ENCODE measurements at regions not wholly inside any gene's neighbourhood (a gene's known extent, or its start where the extent isn't known, plus 50 kb on each side); places are given as distances from the start of the nearest gene placed in this dataset.

GRCh38 chr2:57886161-57886786 is 160.3 kb upstream of the VRK2 start:
- TF ChIP-seq SIN3A (IDR thresholded peaks at IDR 0.05; ENCODE audit: borderline replicate concordance, insufficient read depth, low read depth, low read length): no peak
- TF ChIP-seq CTCF (IDR thresholded peaks at IDR 0.05): no peak
- TF ChIP-seq REST (IDR thresholded peaks at IDR 0.05; ENCODE audit: insufficient read depth in 1 of 2, low read depth in 2 of 2, low read length in 1 of 2): no peak
- TF ChIP-seq POLR2AphosphoS5 (IDR thresholded peaks at IDR 0.05; ENCODE audit: low read depth, low read length): no peak
- no peak for TF ChIP-seq TCF7L2 (IDR thresholded peaks at IDR 0.05; ENCODE audit: low read depth, low read length)
- DNase-seq (ENCODE audit: low read depth, low spot score) (no peak), ATAC-seq (no peak)
- ChIA-PET POLR2A (no interaction called here), CTCF (no interaction called here)
- no TSS peak for BruUV-seq (replicated peaks)
- intact Hi-C loops (cut with micrococcal nuclease; ENCODE audit: unreplicated experiment): no loop called here
- in situ Hi-C loops (cut with HindIII; ENCODE audit: low pct_unique_long_range_greater_than_20kb, low sequenced_read_pairs): no loop called here
- Histone ChIP-seq H3K4me3 (ENCODE audit: low read depth in 2 of 2, low read length in 2 of 2) (no peak overlapping the region), H3K27ac (ENCODE audit: low read length) (no peak overlapping the region), H3K4me1 (ENCODE audit: control insufficient read depth, insufficient read depth, low read length) (peaks cover 13% of the 10 kb centered on the region), H3K9me3 (ENCODE audit: control insufficient read depth, insufficient read depth, low read depth, low read length) (no peaks in the 10 kb centered on the region), H3K27me3 (ENCODE audit: control insufficient read depth, insufficient read depth, low read length) (no peaks in the 10 kb centered on the region), H3K36me3 (ENCODE audit: control insufficient read depth, insufficient read depth, low read length) (no peaks in the 10 kb centered on the region)

- no TSS peak for BruUV-seq (replicated peaks)
- TF ChIP-seq REST (IDR thresholded peaks at IDR 0.05; ENCODE audit: insufficient read depth in 1 of 2, low read depth in 2 of 2, low read length in 1 of 2) (no peak), TCF7L2 (IDR thresholded peaks at IDR 0.05; ENCODE audit: low read depth, low read length) (no peak), CTCF (IDR thresholded peaks at IDR 0.05) (no peak), SIN3A (IDR thresholded peaks at IDR 0.05; ENCODE audit: borderline replicate concordance, insufficient read depth, low read depth, low read length) (no peak), POLR2AphosphoS5 (IDR thresholded peaks at IDR 0.05; ENCODE audit: low read depth, low read length) (no peak)
- in situ Hi-C loops (cut with HindIII; ENCODE audit: low pct_unique_long_range_greater_than_20kb, low sequenced_read_pairs) (no loop called here), intact Hi-C loops (cut with micrococcal nuclease; ENCODE audit: unreplicated experiment) (no loop called here)
- no peak overlapping the region for H3K27ac ChIP-seq (ENCODE audit: low read length)
- no peaks in the 10 kb centered on the region for H3K36me3 ChIP-seq (ENCODE audit: control insufficient read depth, insufficient read depth, low read length)
- ChIA-PET POLR2A (interaction anchor here (0.6 kb wide), 1 partner anchor 111 kb away, joined by 4 read pairs; no protein-coding TSS in a partner anchor), CTCF (no interaction called here)
- DNase-seq (ENCODE audit: low read depth, low spot score) (no peak), ATAC-seq (no peak)
- H3K4me3 ChIP-seq (ENCODE audit: low read depth in 2 of 2, low read length in 2 of 2): no peak overlapping the region
- no peaks in the 10 kb centered on the region for H3K9me3 ChIP-seq (ENCODE audit: control insufficient read depth, insufficient read depth, low read depth, low read length)
- H3K27me3 ChIP-seq (ENCODE audit: control insufficient read depth, insufficient read depth, low read length): no peaks in the 10 kb centered on the region
- H3K4me1 ChIP-seq (ENCODE audit: control insufficient read depth, insufficient read depth, low read length): no peaks in the 10 kb centered on the region
These were observed 158.1 kb upstream of the VRK2 start for GRCh38 chr2:57888463-57888862.

Measured in Panc1 (cell line).